H9 (cell line): ENCODE measurements at regions not wholly inside any gene's neighbourhood (a gene's known extent, or its start where the extent isn't known, plus 50 kb on each side); places are given as distances from the start of the nearest gene placed in this dataset.

ENCODE experiments used
- DNase-seq: peaks from one replicate; pipeline ENCODE4 v3.0.0-alpha.2; 2017
- H2AFZ ChIP-seq: one replicate; pipeline ENCODE4 v1.6.1; 2013; ENCODE audit warnings: mild to moderate bottlenecking, low read length, control low read depth, moderate library complexity
- H2AK5ac ChIP-seq: 2 replicates; pipeline ENCODE4 v1.6.1; 2013; ENCODE audit warnings: low read length, control low read depth, mixed read lengths; ENCODE audit not compliant: insufficient read length
- H2BK120ac ChIP-seq: one replicate; pipeline ENCODE4 v1.6.1; 2013; ENCODE audit warnings: low read depth, mild to moderate bottlenecking, low read length, control low read depth, inconsistent platforms; ENCODE audit not compliant: poor library complexity, severe bottlenecking
- H2BK12ac ChIP-seq: 2 replicates; pipeline ENCODE4 v1.6.1; 2013; ENCODE audit warnings: low read length, control low read depth, mixed read lengths, low read depth; ENCODE audit not compliant: insufficient read length
- H2BK15ac ChIP-seq: 2 replicates; pipeline ENCODE4 v1.6.1; 2013; ENCODE audit warnings: low read depth, low read length, control low read depth
- H2BK20ac ChIP-seq: one replicate; pipeline ENCODE4 v1.6.1; 2013; ENCODE audit warnings: low read depth, mild to moderate bottlenecking, low read length, control low read depth, inconsistent platforms; ENCODE audit not compliant: poor library complexity, severe bottlenecking
- H2BK5ac ChIP-seq: 2 replicates; pipeline ENCODE4 v1.6.1; 2013; ENCODE audit warnings: low read length, control low read depth, mixed read lengths; ENCODE audit not compliant: insufficient read length
- H3K14ac ChIP-seq: 2 replicates; pipeline ENCODE4 v1.6.1; 2013; ENCODE audit warnings: low read length, control low read depth; ENCODE audit not compliant: insufficient read depth
- H3K18ac ChIP-seq: 2 replicates; pipeline ENCODE4 v1.6.1; 2013; ENCODE audit warnings: low read depth, mild to moderate bottlenecking, mixed read lengths, low read length, control low read depth; ENCODE audit not compliant: insufficient read length
- H3K23ac ChIP-seq: 2 replicates; pipeline ENCODE4 v1.6.1; 2013; ENCODE audit warnings: low read length, control low read depth, mixed read lengths, low read depth; ENCODE audit not compliant: insufficient read length
- H3K23me2 ChIP-seq: 2 replicates; pipeline ENCODE4 v1.6.1; 2013; ENCODE audit warnings: low read depth, mild to moderate bottlenecking, mixed read lengths, low read length, control low read depth; ENCODE audit not compliant: insufficient read length, poor library complexity, severe bottlenecking
- H3K27ac ChIP-seq: 2 replicates; pipeline ENCODE4 v1.5.1; 2013; ENCODE audit warnings: low read length, control low read depth, mixed read lengths, low read depth; ENCODE audit not compliant: insufficient read length
- H3K27me3 ChIP-seq: 2 replicates; pipeline ENCODE4 v1.6.1; 2013; ENCODE audit warnings: low read length, control low read depth, inconsistent platforms; ENCODE audit not compliant: insufficient read depth
- H3K4ac ChIP-seq: 2 replicates; pipeline ENCODE4 v1.6.1; 2013; ENCODE audit warnings: low read depth, mild to moderate bottlenecking, control low read depth, inconsistent platforms, low read length, moderate library complexity
- H3K4me1 ChIP-seq: 2 replicates; pipeline ENCODE4 v1.6.1; 2013; ENCODE audit warnings: low read length, control low read depth, inconsistent platforms; ENCODE audit not compliant: insufficient read depth
- H3K4me2 ChIP-seq: 2 replicates; pipeline ENCODE4 v1.6.1; 2013; ENCODE audit warnings: low read length, control low read depth, mixed read lengths; ENCODE audit not compliant: insufficient read length, insufficient read depth
- H3K56ac ChIP-seq: 2 replicates; pipeline ENCODE4 v1.6.1; 2013; ENCODE audit warnings: low read depth, mild to moderate bottlenecking, mixed read lengths, low read length, control low read depth; ENCODE audit not compliant: insufficient read length
- H3K79me1 ChIP-seq: 2 replicates; pipeline ENCODE4 v1.6.1; 2013; ENCODE audit warnings: low read depth, mild to moderate bottlenecking, moderate library complexity, low read length, control low read depth, inconsistent platforms; ENCODE audit not compliant: insufficient read depth, poor library complexity, severe bottlenecking
- H3K79me2 ChIP-seq: 2 replicates; pipeline ENCODE4 v1.6.1; 2013; ENCODE audit warnings: low read length, control low read depth, inconsistent platforms; ENCODE audit not compliant: insufficient read depth
- H3K9ac ChIP-seq: 2 replicates; pipeline ENCODE4 v1.6.1; 2013; ENCODE audit warnings: low read length, control low read depth, mixed read lengths; ENCODE audit not compliant: insufficient read length; ENCODE audit errors: extremely low read depth
- H3K9me3 ChIP-seq: one replicate; pipeline ENCODE4 v1.6.1; 2013; ENCODE audit warnings: low read depth, low read length, inconsistent platforms; ENCODE audit not compliant: control insufficient read depth
- H3T11ph ChIP-seq: one replicate; pipeline ENCODE4 v1.6.1; 2013; ENCODE audit warnings: mild to moderate bottlenecking, low read length, control low read depth, inconsistent platforms
- H4K20me1 ChIP-seq: one replicate; pipeline ENCODE4 v1.6.1; 2013; ENCODE audit not compliant: control insufficient read depth, insufficient read length, insufficient read depth
- H4K5ac ChIP-seq: 2 replicates; pipeline ENCODE4 v1.6.1; 2013; ENCODE audit warnings: low read depth, mild to moderate bottlenecking, mixed read lengths, low read length, control low read depth; ENCODE audit not compliant: insufficient read length
- H4K8ac ChIP-seq: replicated peaks from 2 replicates; pipeline ENCODE4 v1.6.1; 2013; ENCODE audit warnings: low read length, control low read depth, mixed read lengths, low read depth; ENCODE audit not compliant: insufficient read length
- H4K91ac ChIP-seq: 2 replicates; pipeline ENCODE4 v1.6.1; 2013; ENCODE audit warnings: low read depth, mild to moderate bottlenecking, moderate library complexity, mixed read lengths, low read length, control low read depth; ENCODE audit not compliant: insufficient read length
- H3K27ac Mint-ChIP-seq, 3 experiments: 2 replicates in 2 of 3; 3 replicates in 1 of 3; pipeline ENCODE4 v1.8.0; 2020 to 2021; ENCODE audit warnings: mixed read lengths in 3 of 3, mild to moderate bottlenecking in 1 of 3, moderate library complexity in 1 of 3
- H3K27me3 Mint-ChIP-seq: 2 replicates; pipeline ENCODE4 v1.8.0; 2021; ENCODE audit warnings: low read depth, mild to moderate bottlenecking, moderate library complexity, mixed read lengths
- H3K36me3 Mint-ChIP-seq, 3 experiments: 2 replicates in 2 of 3; 3 replicates in 1 of 3; pipeline ENCODE4 v1.8.0; 2020 to 2021; ENCODE audit warnings: low read depth in 3 of 3, mixed read lengths in 3 of 3; ENCODE audit not compliant: insufficient read depth in 1 of 3
- H3K4me1 Mint-ChIP-seq, 2 experiments: 2 replicates each; pipeline ENCODE4 v1.8.0; 2020; ENCODE audit warnings: mixed read lengths in 2 of 2
- H3K4me3 Mint-ChIP-seq, 2 experiments: 2 replicates in 1 of 2; 3 replicates in 1 of 2; pipeline ENCODE4 v1.8.0; 2020 to 2021; ENCODE audit warnings: mild to moderate bottlenecking in 2 of 2, mixed read lengths in 2 of 2, moderate library complexity in 1 of 2
- H3K9me3 Mint-ChIP-seq, 2 experiments: 2 replicates in 1 of 2; 3 replicates in 1 of 2; pipeline ENCODE4 v1.8.0; 2020; ENCODE audit warnings: mild to moderate bottlenecking in 2 of 2, mixed read lengths in 2 of 2, moderate library complexity in 1 of 2
- WGBS: extraction: QIAGEN DNeasy Blood & Tissue Kit; methylation state at CpG from one replicate; pipeline ENCODE4 v1.1.7; 2013; ENCODE audit warnings: missing lambda C conversion rate, low lambda C conversion rate, mixed read lengths; ENCODE audit not compliant: insufficient read length; ENCODE audit errors: extremely low coverage; 5-methylcytosine and 5-hydroxymethylcytosine counted together
- TF ChIP-seq, protein P1 (sequence below): fragments of 200-600 bp; sonication (generic); conservative IDR thresholded peaks from 3 replicates; pipeline ENCODE4 v1.8.0; 2021; ENCODE audit warnings: antibody characterized with exemption, mild to moderate bottlenecking

DNA sequence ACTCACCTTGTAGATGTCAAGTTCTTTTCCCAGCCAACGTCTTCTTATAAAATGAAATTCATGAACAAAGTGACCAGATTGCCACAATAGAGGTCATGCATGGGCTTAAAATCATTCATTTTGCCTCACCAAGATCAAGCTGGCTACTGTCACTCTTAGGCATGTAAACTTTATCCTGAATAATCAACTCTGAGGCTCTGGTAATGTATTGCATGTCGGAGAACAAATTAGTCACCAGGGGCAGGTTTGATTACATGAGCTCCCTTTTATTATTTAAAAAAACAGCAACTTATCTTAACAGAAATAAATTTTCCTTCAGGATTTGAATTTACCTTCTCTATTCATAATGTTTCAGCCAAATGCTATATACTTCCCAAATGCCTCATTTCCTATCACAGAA is 112.9 kb upstream of the SP4 start:
- WGBS, result no CpG with 5 or more reads among the region's 2 CpGs
- Histone ChIP-seq H4K91ac (no peak overlapping the region), H3K18ac (no peak overlapping the region), H3K4me1 (no peaks in the 10 kb centered on the region), H2BK5ac (no peak overlapping the region), H3K9ac (no peak overlapping the region), H3K79me2 (no peaks in the 10 kb centered on the region), H2AK5ac (no peak overlapping the region), H3K4ac (no peak overlapping the region), H2BK120ac (no peak overlapping the region), H4K5ac (no peak overlapping the region), H2AFZ (no peak overlapping the region), H3K23ac (no peak overlapping the region), H3K56ac (no peak overlapping the region), H4K8ac (no peak overlapping the region), H3K9me3 (no peaks in the 10 kb centered on the region), H3K4me2 (no peak overlapping the region), H3K23me2 (no peaks in the 10 kb centered on the region), H4K20me1 (no peaks in the 10 kb centered on the region), H3K14ac (no peak overlapping the region), H3T11ph (no peak overlapping the region), H3K27ac (no peak overlapping the region), H2BK20ac (no peak overlapping the region), H2BK12ac (no peak overlapping the region), H3K79me1 (no peaks in the 10 kb centered on the region), H2BK15ac (no peak overlapping the region), H3K27me3 (no peaks in the 10 kb centered on the region)
- Mint-ChIP-seq H3K36me3 (no peaks in the 10 kb centered on the region), H3K4me3 (no peak overlapping the region), H3K4me1 (peaks cover 15% of the 10 kb centered on the region in 2 experiments), H3K27ac (no peak overlapping the region), H3K9me3 (no peaks in the 10 kb centered on the region; a peak in 1 of 5 replicates), H3K27me3 (no peaks in the 10 kb centered on the region)
- TF ChIP-seq, protein P1, sequence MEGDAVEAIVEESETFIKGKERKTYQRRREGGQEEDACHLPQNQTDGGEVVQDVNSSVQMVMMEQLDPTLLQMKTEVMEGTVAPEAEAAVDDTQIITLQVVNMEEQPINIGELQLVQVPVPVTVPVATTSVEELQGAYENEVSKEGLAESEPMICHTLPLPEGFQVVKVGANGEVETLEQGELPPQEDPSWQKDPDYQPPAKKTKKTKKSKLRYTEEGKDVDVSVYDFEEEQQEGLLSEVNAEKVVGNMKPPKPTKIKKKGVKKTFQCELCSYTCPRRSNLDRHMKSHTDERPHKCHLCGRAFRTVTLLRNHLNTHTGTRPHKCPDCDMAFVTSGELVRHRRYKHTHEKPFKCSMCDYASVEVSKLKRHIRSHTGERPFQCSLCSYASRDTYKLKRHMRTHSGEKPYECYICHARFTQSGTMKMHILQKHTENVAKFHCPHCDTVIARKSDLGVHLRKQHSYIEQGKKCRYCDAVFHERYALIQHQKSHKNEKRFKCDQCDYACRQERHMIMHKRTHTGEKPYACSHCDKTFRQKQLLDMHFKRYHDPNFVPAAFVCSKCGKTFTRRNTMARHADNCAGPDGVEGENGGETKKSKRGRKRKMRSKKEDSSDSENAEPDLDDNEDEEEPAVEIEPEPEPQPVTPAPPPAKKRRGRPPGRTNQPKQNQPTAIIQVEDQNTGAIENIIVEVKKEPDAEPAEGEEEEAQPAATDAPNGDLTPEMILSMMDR, result no peak
- no peak for DNase-seq
